ENCODE measurements at regions not wholly inside any gene's neighbourhood (a gene's known extent, or its start where the extent isn't known, plus 50 kb on each side); places are given as distances from the start of the nearest gene placed in this dataset.

DNA sequence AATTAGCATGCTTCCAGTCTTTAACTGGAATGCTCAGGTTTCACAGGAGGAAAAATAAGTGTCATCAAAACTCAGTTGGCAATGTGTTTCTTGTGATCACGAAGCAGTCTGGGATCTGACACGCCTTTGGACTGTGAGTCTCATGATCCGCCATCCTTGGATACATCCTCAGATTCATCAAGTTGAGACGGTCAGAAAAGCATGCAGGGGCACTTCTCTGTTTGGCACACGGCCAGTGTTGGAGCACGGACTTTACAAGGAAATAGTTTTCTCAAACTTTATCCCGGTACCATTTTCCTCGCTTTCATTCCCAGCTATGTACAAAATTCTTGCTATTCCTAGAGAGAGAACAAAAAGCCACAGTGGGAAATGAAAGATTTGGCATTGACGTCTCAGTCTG lies 88.4 kb upstream of the PARP11 start:
- TF ChIP-seq, protein P1, sequence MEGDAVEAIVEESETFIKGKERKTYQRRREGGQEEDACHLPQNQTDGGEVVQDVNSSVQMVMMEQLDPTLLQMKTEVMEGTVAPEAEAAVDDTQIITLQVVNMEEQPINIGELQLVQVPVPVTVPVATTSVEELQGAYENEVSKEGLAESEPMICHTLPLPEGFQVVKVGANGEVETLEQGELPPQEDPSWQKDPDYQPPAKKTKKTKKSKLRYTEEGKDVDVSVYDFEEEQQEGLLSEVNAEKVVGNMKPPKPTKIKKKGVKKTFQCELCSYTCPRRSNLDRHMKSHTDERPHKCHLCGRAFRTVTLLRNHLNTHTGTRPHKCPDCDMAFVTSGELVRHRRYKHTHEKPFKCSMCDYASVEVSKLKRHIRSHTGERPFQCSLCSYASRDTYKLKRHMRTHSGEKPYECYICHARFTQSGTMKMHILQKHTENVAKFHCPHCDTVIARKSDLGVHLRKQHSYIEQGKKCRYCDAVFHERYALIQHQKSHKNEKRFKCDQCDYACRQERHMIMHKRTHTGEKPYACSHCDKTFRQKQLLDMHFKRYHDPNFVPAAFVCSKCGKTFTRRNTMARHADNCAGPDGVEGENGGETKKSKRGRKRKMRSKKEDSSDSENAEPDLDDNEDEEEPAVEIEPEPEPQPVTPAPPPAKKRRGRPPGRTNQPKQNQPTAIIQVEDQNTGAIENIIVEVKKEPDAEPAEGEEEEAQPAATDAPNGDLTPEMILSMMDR (IDR thresholded peaks at IDR 0.05; ENCODE audit: control insufficient read depth, insufficient read depth, low read depth, low read length, missing control alignments): no peak
- DNase-seq (ENCODE audit: low read depth): no peak
- no peak overlapping the region for H3K4me3 ChIP-seq (ENCODE audit: control insufficient read depth, low read depth, low read length)

DNA sequence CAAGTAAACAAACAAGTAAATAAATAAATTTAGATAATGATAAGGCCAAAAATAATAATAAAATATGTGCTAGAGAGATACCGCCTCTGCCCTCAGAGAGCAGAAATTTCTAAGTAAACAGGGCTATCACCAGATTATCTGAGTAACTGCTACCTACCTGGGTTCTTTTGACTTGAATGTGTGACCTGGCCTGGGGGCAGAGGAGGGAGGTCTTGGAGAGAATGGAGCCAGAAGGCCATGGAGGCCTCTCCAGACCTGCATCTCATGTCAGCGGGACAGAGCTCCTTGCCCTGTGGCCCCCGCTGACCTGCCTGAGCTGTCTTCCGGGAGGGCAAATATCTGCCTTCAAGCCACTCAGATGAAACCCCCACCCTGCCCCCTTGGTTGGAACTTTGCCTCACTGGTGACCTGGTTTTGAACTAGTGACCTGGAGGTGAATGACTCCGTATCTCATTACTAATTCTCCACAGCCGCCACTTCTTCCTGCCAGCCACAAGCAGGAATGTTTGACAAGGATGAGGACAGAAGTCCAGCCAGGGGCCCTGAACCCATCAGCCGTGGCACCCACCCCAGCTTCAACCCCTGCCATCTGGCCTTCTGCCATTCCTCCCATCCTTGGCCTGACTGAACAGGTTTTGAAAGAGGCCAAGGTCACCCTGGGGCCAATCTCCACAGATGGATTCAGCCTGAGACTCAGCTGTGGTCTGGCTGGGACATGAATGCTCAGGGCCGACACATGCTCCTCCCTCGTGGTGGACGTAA lies 86.8 kb upstream of the PARP11 start:
- TF ChIP-seq, protein P1 (IDR thresholded peaks at IDR 0.05; ENCODE audit: control insufficient read depth, insufficient read depth, low read depth, low read length, missing control alignments): no peak
- DNase-seq (ENCODE audit: low read depth): no peak
- H3K4me3 ChIP-seq (ENCODE audit: control insufficient read depth, low read depth, low read length): no peak overlapping the region

DNA sequence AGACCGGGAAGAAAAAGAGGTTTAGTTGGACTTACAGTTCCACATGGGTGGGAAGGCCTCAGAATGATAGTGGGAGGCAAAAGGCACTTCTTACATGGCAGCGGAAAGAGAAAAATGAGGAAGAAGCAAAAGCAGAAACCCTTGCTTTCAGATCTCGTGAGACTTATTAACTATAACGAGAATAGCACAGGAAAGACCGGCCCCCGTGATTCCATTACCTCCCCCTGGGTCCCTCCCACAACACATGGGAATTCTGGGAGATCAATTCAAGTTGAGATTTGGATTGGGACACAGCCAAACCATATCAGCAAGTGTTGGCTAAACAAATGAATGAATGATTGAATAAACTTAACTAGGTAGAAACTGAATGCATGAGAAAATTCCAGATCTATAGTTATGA lies 85.3 kb upstream of the PARP11 start:
- TF ChIP-seq, protein P1 (IDR thresholded peaks at IDR 0.05; ENCODE audit: control insufficient read depth, insufficient read depth, low read depth, low read length, missing control alignments): no peak
- no peak for DNase-seq (ENCODE audit: low read depth)

DNA sequence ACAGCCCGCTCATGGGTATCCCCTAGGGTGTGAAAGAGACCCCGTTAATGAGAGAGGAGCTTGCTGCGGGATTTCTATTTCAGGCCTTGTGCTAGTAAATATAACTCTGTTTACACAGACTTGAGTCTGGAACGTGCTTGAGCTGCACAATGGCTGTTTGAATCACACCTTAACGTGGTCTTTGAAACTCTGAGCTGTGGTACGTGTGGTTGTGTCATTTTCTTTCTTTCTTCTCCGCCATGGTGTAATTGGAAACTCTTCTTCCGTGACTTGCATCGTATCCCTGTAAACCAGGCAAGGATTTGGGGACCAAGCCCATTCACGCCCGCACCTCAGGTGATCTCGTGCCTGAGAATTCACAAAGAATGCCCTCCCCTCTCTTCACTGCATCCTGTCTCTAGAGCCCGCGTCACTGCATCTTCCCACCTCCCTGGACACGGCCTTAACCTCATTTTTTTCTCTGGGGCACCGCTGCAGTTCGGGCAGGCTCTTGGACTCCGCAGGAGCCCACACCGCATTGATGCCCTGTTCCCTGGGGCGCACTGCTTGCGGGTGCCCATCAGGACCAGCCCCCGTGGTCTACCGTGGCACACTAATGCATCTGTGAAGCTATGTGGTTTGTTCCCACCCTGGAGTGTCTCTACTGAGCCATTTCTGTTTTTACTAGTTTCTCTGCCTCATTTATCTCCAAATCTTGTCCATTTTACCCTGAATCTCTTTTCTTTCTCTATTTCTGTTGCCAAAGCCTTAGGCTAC lies 78.4 kb upstream of the PARP11 start:
- no peak for DNase-seq (ENCODE audit: low read depth)
- H3K4me3 ChIP-seq (ENCODE audit: control insufficient read depth, low read depth, low read length): no peak overlapping the region
- TF ChIP-seq, protein P1 (IDR thresholded peaks at IDR 0.05; ENCODE audit: control insufficient read depth, insufficient read depth, low read depth, low read length, missing control alignments): no peak

More for the DNA sequence above, 85.3 kb upstream of the PARP11 start:
- no peak overlapping the region for H3K4me3 ChIP-seq (ENCODE audit: control insufficient read depth, low read depth, low read length)

DNA sequence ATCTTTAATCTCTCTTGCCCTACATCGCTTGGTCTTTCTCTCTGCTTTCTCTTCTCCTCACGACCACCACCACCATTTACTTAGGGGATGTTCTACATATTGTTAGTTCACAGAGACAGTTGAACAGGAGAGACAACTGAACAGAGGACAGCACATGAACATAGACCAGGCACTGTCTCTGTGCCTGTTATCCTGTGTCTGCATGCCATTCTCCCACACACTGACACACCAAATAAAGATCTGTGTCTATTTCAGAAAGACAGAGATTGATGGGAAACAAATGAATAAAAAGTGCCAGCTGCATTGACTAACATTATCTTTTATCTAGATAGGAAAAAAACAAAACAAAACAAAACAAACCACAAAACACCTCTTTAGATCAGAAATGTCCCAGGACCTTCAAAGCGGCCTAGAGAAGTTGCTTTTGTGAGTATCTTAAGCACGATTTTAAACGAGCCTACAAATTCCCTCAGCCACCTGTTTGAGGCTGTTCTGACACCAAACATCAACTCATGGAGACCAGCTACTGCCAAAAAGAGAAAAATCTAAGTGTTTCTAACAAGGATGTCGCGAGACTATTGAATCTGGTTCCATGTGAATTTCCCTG lies 77.6 kb upstream of the PARP11 start:
- TF ChIP-seq, protein P1 (IDR thresholded peaks at IDR 0.05; ENCODE audit: control insufficient read depth, insufficient read depth, low read depth, low read length, missing control alignments): no peak
- DNase-seq (ENCODE audit: low read depth): no peak
- no peak overlapping the region for H3K4me3 ChIP-seq (ENCODE audit: control insufficient read depth, low read depth, low read length)

DNA sequence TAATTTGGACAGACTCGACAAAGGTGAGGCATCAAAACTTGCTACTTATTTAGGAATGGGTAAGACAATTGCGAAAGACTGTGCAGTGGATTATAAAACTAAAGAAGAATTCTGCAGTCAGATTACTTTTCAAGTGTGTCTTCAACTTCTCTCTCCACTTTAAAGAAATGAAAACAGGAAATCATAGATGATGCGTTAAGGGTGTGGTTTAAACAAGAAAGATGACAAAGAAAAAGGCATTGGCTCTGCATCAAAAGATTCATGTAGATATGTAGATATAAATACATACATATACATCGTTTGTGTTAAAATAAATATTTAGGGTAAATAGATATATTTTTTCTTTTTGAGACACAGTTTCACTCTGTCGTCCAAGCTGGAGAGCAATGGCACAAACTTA lies 74.6 kb upstream of the PARP11 start:
- TF ChIP-seq, protein P1 (IDR thresholded peaks at IDR 0.05; ENCODE audit: control insufficient read depth, insufficient read depth, low read depth, low read length, missing control alignments): no peak
- H3K4me3 ChIP-seq (ENCODE audit: control insufficient read depth, low read depth, low read length): no peak overlapping the region
- no peak for DNase-seq (ENCODE audit: low read depth)
